ENCODE measurements at regions not wholly inside any gene's neighbourhood (a gene's known extent, or its start where the extent isn't known, plus 50 kb on each side); places are given as distances from the start of the nearest gene placed in this dataset.

GRCh38 chr12:90128526-90128925, 419.9 kb upstream of the ATP2B1 start:
- TF ChIP-seq CTCF (IDR thresholded peaks at IDR 0.05; ENCODE audit: control insufficient read depth, extremely low read depth, insufficient read depth), result no peak
- no peak for DNase-seq (ENCODE audit: low read depth)
- H3K4me3 ChIP-seq (ENCODE audit: low read depth, low read length), result no peak overlapping the region

- no peak overlapping the region for H3K4me3 ChIP-seq (ENCODE audit: low read depth, low read length)
- TF ChIP-seq CTCF (IDR thresholded peaks at IDR 0.05; ENCODE audit: control insufficient read depth, extremely low read depth, insufficient read depth), result no peak
- no peak for DNase-seq (ENCODE audit: low read depth)
Observed at GRCh38 chr12:90126125-90126524, 417.5 kb upstream of the ATP2B1 start.

GRCh38 chr12:90124914-90125313, 416.3 kb upstream of the ATP2B1 start:
- H3K4me3 ChIP-seq (ENCODE audit: low read depth, low read length), result no peak overlapping the region
- DNase-seq (ENCODE audit: low read depth), result no peak
- no peak for TF ChIP-seq CTCF (IDR thresholded peaks at IDR 0.05; ENCODE audit: control insufficient read depth, extremely low read depth, insufficient read depth)

GRCh38 chr12:90124289-90124688, 415.7 kb upstream of the ATP2B1 start:
- no peak for DNase-seq (ENCODE audit: low read depth)
- no peak overlapping the region for H3K4me3 ChIP-seq (ENCODE audit: low read depth, low read length)
- no peak for TF ChIP-seq CTCF (IDR thresholded peaks at IDR 0.05; ENCODE audit: control insufficient read depth, extremely low read depth, insufficient read depth)

GRCh38 chr12:90122681-90123080, 414.0 kb upstream of the ATP2B1 start:
- TF ChIP-seq CTCF (IDR thresholded peaks at IDR 0.05; ENCODE audit: control insufficient read depth, extremely low read depth, insufficient read depth), result no peak
- DNase-seq (ENCODE audit: low read depth), result no peak
- H3K4me3 ChIP-seq (ENCODE audit: low read depth, low read length), result no peak overlapping the region

GRCh38 chr12:90120627-90121026, 412.0 kb upstream of the ATP2B1 start:
- DNase-seq (ENCODE audit: low read depth), result no peak
- no peak for TF ChIP-seq CTCF (IDR thresholded peaks at IDR 0.05; ENCODE audit: control insufficient read depth, extremely low read depth, insufficient read depth)
- no peak overlapping the region for H3K4me3 ChIP-seq (ENCODE audit: low read depth, low read length)

GRCh38 chr12:90112666-90113065, 404.0 kb upstream of the ATP2B1 start:
- TF ChIP-seq CTCF (IDR thresholded peaks at IDR 0.05; ENCODE audit: control insufficient read depth, extremely low read depth, insufficient read depth), result no peak
- no peak overlapping the region for H3K4me3 ChIP-seq (ENCODE audit: low read depth, low read length)
- no peak for DNase-seq (ENCODE audit: low read depth)

Data from LNCaP clone FGC (cell line).